ENCODE measurements at regions not wholly inside any gene's neighbourhood (a gene's known extent, or its start where the extent isn't known, plus 50 kb on each side); places are given as distances from the start of the nearest gene placed in this dataset.

DNA sequence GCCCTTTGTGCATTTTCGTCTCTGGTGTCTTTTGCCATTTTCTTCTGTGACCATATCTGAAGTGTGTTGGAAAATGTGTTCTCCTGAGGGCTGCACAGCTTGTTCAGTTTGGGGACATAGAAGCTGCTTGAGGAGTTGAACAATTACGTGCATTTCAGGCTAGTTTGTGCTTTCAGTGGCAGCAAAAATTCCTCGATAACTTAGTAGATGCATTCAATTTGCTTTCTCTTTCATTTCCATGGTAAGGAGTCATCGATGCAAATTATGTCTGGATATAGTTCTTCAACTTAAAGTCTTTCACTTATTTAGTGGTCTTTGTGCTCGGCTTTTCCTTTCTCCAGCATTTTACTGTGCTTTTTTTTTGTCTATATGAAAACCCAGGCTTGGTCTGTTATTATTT lies 441.5 kb downstream of the PLA2G4A start:
- no peaks in the 10 kb centered on the region for H3F3A ChIP-seq (ENCODE audit: insufficient read depth, low read depth)
- BruUV-seq (replicated peaks) = no TSS peak
- no peaks in the 10 kb centered on the region for H3K4me1 ChIP-seq (replicated peaks; ENCODE audit: insufficient read depth)
- no peaks in the 10 kb centered on the region for H3K9me3 ChIP-seq (ENCODE audit: insufficient read depth, low read depth)
- H3K79me2 ChIP-seq (ENCODE audit: low read depth) = no peaks in the 10 kb centered on the region
- H2AFZ ChIP-seq = no peak overlapping the region
- DNase-seq = no peak
- H3K4me2 ChIP-seq = peak overlapping the region; percentile 38
- no peaks in the 10 kb centered on the region for H3K9me2 ChIP-seq (ENCODE audit: insufficient read depth)
- POLR2A ChIA-PET (ENCODE audit: unreplicated experiment) = no interaction called here
- intact Hi-C loops (cut with micrococcal nuclease; ENCODE audit: unreplicated experiment) = no loop called here
- H3K27ac ChIP-seq = no peak overlapping the region
- TF ChIP-seq, protein P1, sequence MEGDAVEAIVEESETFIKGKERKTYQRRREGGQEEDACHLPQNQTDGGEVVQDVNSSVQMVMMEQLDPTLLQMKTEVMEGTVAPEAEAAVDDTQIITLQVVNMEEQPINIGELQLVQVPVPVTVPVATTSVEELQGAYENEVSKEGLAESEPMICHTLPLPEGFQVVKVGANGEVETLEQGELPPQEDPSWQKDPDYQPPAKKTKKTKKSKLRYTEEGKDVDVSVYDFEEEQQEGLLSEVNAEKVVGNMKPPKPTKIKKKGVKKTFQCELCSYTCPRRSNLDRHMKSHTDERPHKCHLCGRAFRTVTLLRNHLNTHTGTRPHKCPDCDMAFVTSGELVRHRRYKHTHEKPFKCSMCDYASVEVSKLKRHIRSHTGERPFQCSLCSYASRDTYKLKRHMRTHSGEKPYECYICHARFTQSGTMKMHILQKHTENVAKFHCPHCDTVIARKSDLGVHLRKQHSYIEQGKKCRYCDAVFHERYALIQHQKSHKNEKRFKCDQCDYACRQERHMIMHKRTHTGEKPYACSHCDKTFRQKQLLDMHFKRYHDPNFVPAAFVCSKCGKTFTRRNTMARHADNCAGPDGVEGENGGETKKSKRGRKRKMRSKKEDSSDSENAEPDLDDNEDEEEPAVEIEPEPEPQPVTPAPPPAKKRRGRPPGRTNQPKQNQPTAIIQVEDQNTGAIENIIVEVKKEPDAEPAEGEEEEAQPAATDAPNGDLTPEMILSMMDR (conservative IDR thresholded peaks at IDR 0.05) = no peak
- TF ChIP-seq EZH2 (IDR thresholded peaks at IDR 0.05; ENCODE audit: low read depth) = no peak
- no peaks in the 10 kb centered on the region for H4K20me1 ChIP-seq (ENCODE audit: insufficient read depth)
- H3K4me3 ChIP-seq = peak overlapping the region; percentile 0; the same call in 1 of the 2 replicates
- CTCF ChIA-PET = no interaction called here
- no peaks in the 10 kb centered on the region for H3K36me3 ChIP-seq (ENCODE audit: low read depth)
- no peaks in the 10 kb centered on the region for H3K27me3 ChIP-seq (ENCODE audit: insufficient read depth, low read depth)

DNA sequence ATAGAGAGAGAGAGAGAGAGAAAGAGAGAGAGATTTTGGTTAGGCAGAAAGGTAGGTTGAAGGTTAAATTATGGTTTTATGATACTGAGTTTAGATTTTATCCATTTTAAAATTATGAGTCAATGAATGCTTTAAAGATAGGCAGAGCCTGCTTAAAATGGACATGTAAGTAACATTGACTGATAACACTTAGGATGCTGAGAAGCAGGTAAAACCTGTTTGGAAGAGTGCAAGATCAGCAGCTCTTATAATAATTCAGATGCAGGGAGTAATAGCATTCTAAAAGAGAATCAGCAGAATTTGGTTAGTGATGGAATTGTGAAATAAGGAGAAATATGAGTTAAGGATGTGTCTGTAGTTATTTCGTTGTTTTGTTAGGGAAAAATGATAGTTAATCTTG lies 446.6 kb downstream of the PLA2G4A start:
- Histone ChIP-seq H4K20me1 (ENCODE audit: insufficient read depth) (no peaks in the 10 kb centered on the region), H3K36me3 (ENCODE audit: low read depth) (no peaks in the 10 kb centered on the region), H3K9me3 (ENCODE audit: insufficient read depth, low read depth) (no peaks in the 10 kb centered on the region), H3K27me3 (ENCODE audit: insufficient read depth, low read depth) (no peaks in the 10 kb centered on the region), H3K4me1 (replicated peaks; ENCODE audit: insufficient read depth) (no peaks in the 10 kb centered on the region), H3K4me2 (no peak overlapping the region), H2AFZ (no peak overlapping the region), H3K4me3 (no peak overlapping the region), H3F3A (ENCODE audit: insufficient read depth, low read depth) (no peaks in the 10 kb centered on the region), H3K79me2 (ENCODE audit: low read depth) (no peaks in the 10 kb centered on the region), H3K27ac (no peak overlapping the region), H3K9me2 (ENCODE audit: insufficient read depth) (no peaks in the 10 kb centered on the region)
- TF ChIP-seq EZH2 (IDR thresholded peaks at IDR 0.05; ENCODE audit: low read depth) = no peak
- TF ChIP-seq, protein P1 (conservative IDR thresholded peaks at IDR 0.05) = no peak
- POLR2A ChIA-PET (ENCODE audit: unreplicated experiment) = no interaction called here
- CTCF ChIA-PET = no interaction called here
- intact Hi-C loops (cut with micrococcal nuclease; ENCODE audit: unreplicated experiment) = no loop called here
- no TSS peak for BruUV-seq (replicated peaks)
- DNase-seq = no peak

DNA sequence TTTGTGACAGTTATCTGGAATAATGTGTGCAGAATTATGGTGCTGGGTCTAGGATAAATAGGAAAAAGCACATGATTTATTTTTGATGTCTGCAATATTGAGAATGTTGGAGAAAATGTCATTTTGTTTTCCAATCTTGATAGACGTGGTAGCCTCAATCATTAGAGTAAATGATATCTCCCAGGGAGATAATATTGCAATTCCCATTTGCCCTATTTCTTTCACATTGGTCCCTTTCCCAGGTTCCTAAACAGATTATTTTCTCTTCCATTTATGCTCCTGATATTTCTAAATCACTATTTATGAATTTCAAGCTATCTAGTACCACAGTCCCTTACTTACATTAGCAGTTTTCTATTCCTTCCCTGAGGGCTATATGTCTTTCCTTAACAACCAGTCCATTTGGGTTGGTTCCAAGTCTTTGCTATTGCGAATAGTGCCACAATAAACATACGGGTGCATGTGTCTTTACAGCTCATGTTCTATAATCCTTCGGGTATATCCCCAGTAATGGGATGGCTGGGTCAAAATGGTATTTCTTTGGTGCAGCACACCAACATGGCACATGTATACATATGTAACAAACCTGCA lies 447.3 kb downstream of the PLA2G4A start:
- Histone ChIP-seq H3K27ac (no peak overlapping the region), H3K4me1 (replicated peaks; ENCODE audit: insufficient read depth) (no peaks in the 10 kb centered on the region), H3K36me3 (ENCODE audit: low read depth) (no peaks in the 10 kb centered on the region), H3K27me3 (ENCODE audit: insufficient read depth, low read depth) (no peaks in the 10 kb centered on the region), H2AFZ (no peak overlapping the region), H3K79me2 (ENCODE audit: low read depth) (no peaks in the 10 kb centered on the region), H3K4me3 (no peak overlapping the region), H3K9me2 (ENCODE audit: insufficient read depth) (no peaks in the 10 kb centered on the region), H3K4me2 (no peak overlapping the region), H4K20me1 (ENCODE audit: insufficient read depth) (no peaks in the 10 kb centered on the region), H3K9me3 (ENCODE audit: insufficient read depth, low read depth) (no peaks in the 10 kb centered on the region), H3F3A (ENCODE audit: insufficient read depth, low read depth) (no peaks in the 10 kb centered on the region)
- POLR2A ChIA-PET (ENCODE audit: unreplicated experiment) = no interaction called here
- CTCF ChIA-PET = no interaction called here
- no TSS peak for BruUV-seq (replicated peaks)
- TF ChIP-seq EZH2 (IDR thresholded peaks at IDR 0.05; ENCODE audit: low read depth) = no peak
- TF ChIP-seq, protein P1 (conservative IDR thresholded peaks at IDR 0.05) = no peak
- no peak for DNase-seq
- intact Hi-C loops (cut with micrococcal nuclease; ENCODE audit: unreplicated experiment) = no loop called here

Data from PC-9 (cell line).